RWPE1 (cell line): ENCODE measurements at regions not wholly inside any gene's neighbourhood (a gene's known extent, or its start where the extent isn't known, plus 50 kb on each side); places are given as distances from the start of the nearest gene placed in this dataset.

Experiments
- CTCF ChIA-PET: fragments of 350-600 bp; sonication (Branson Sonifier 250); formaldehyde crosslinking; extraction: SDS; loops from one replicate; lab custom pipeline; 2021; lab: Yijun Ruan, JAX
- POLR2A ChIA-PET: fragments of 400-600 bp; formaldehyde crosslinking; extraction: SDS; loops from one replicate; lab custom pipeline; 2020; ENCODE audit warnings: antibody characterized with exemption; ENCODE audit not compliant: low non-redundant PET; lab: Yijun Ruan, JAX
- DNase-seq: peaks from one replicate; pipeline ENCODE4 v3.0.0; 2012; ENCODE audit warnings: low spot score
- H3K27ac ChIP-seq: fragments of 450-650 bp; 2 replicates; pipeline ENCODE4 v1.5.1; 2017
- TF ChIP-seq, protein P1 (sequence below): fragments of 450-650 bp; conservative IDR thresholded peaks from 2 replicates; pipeline ENCODE4 v1.5.1; 2017; ENCODE audit warnings: low read depth, mild to moderate bottlenecking

DNA sequence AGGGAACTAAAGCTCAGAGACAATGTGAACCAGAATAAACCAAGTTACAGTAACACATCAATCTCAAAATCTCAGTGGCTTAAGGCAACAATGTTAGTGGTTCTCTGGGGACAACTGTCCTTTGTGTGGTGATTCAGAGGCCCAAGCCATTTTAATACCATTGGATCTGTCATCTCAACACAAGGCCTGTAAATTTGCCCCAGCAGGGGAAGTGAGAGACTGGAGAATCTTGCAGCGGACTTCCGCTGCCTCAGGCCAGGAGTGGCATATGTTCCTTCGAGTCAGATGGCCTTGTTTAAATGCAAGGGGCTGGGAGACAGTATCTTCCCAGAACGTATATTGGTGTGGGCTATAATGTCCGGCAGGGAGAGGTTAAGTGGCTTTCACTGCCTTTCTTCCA is 126.0 kb downstream of the CD83 start:
- POLR2A ChIA-PET, result no interaction called here

DNA sequence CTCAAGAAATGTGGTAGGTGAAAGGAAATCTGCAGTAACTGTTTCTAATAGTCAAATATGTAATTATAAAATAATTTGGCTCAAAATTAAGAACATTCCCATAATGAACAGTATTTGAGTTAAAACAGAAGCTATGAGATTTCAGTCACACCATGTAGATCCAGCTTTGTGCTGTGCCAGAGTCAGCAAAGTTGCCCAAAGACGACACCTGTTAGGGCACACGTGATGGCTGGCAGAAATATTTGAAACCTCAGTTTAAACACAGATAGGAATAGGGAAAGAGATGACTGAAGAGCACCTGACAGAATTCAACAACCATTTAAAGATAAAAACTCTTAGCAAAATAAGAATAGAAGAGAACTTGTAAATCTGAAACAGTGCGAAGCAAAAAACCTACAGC is 129.3 kb downstream of the CD83 start:
- CTCF ChIA-PET, result no interaction called here
- no peak overlapping the region for H3K27ac ChIP-seq
- TF ChIP-seq, protein P1, sequence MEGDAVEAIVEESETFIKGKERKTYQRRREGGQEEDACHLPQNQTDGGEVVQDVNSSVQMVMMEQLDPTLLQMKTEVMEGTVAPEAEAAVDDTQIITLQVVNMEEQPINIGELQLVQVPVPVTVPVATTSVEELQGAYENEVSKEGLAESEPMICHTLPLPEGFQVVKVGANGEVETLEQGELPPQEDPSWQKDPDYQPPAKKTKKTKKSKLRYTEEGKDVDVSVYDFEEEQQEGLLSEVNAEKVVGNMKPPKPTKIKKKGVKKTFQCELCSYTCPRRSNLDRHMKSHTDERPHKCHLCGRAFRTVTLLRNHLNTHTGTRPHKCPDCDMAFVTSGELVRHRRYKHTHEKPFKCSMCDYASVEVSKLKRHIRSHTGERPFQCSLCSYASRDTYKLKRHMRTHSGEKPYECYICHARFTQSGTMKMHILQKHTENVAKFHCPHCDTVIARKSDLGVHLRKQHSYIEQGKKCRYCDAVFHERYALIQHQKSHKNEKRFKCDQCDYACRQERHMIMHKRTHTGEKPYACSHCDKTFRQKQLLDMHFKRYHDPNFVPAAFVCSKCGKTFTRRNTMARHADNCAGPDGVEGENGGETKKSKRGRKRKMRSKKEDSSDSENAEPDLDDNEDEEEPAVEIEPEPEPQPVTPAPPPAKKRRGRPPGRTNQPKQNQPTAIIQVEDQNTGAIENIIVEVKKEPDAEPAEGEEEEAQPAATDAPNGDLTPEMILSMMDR, result no peak
- DNase-seq, result no peak
- POLR2A ChIA-PET, result no interaction called here

More for the DNA sequence above, 126.0 kb downstream of the CD83 start:
- H3K27ac ChIP-seq, result no peak overlapping the region
- CTCF ChIA-PET, result no interaction called here
- DNase-seq, result no peak
- TF ChIP-seq, protein P1, result no peak

DNA sequence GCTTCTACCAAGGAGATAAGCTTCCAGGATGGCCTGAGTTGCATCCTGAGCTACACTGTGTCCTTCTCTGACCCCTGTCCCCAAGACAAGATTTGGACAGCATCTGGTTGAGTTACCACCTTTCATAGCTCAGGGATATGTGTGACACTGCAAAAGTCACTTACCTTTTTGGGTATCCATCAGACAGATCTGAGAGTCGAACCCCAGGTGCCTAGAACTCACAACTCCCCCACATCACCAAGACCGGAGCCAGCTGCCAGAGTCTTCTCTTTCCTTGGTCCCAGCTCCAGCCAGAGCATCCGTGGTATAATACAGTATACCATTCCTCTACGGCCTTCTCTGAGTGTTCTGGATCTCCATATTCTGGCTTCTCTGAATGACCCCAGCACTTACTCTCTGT is 133.0 kb downstream of the CD83 start:
- H3K27ac ChIP-seq, result no peak overlapping the region
- DNase-seq, result no peak
- POLR2A ChIA-PET, result no interaction called here
- CTCF ChIA-PET, result no interaction called here
- TF ChIP-seq, protein P1, result no peak

DNA sequence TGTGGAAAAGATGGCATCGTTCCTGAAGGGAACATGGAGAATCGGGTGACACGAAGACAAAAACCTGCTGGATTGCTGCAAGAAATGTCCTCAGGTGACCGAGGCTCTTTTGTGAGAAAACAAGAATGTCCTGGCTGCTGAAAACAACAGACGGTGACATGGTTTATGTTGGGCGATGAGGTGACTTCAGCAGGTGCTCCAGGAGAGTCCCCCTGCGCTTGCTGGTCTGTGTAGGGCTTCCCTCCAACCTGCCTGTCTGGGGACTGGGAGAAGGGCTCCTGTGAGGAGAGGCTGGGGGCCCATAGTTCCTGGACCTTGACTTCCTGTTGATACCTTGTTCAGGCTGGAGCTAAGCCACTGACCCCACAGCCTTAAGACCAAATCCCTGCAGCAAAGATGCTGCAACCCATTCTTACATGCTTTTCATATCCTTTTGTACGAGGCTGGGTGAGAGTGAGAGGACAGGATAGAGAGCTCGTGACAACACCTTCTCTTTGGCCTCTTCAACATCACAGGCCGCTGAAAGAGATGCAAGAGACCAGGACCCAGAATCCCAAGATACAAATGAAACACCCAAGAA is 134.8 kb downstream of the CD83 start:
- ChIA-PET POLR2A (no interaction called here), CTCF (no interaction called here)
- DNase-seq, result no peak
- TF ChIP-seq, protein P1, result no peak
- H3K27ac ChIP-seq, result no peak overlapping the region

DNA sequence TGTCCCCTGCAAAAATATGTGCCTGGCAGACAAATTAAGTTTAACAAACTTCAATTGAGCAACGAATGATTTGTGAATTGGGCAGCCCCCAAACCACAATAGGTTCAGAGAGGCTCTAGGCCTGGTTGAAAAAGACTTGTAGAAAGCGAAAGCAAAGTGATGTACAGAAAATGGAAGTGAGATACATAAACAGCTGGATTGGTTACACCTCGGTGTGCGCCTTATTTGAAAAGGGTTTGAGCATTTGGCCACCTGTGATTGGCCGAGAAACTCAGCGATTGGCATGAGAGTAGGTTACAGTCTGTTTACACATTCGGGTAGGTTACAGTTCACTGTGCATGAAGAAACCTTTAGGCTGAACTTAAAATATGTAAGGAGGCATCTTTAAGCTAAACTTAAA is 136.9 kb downstream of the CD83 start:
- ChIA-PET POLR2A (no interaction called here), CTCF (no interaction called here)
- DNase-seq, result no peak
- H3K27ac ChIP-seq, result no peak overlapping the region
- TF ChIP-seq, protein P1, result no peak

DNA sequence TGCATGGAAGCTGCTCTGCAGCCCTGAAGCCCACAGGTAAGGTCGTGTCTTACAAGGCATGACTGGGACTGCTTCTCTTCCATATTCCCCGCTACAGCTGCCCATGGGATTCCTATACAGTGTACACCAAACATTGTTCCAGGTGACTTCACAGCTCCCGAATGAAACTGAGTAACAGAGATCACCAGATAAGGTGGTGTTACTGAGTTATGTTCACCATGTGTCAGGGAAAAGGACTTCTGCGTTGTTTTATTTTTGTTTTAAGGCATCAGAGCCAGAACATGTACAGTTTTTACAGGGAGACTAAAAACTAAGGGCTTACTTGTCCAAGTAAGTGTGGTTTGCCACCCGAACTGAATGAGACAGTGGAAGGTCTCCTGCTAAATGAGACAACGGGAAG is 138.3 kb downstream of the CD83 start:
- TF ChIP-seq, protein P1, result no peak
- no peak overlapping the region for H3K27ac ChIP-seq
- no peak for DNase-seq
- ChIA-PET POLR2A (interaction anchor here (0.6 kb wide), 1 partner anchor 811 kb away, joined by 4 read pairs; no protein-coding TSS in a partner anchor), CTCF (no interaction called here)
